Liver (tissue), 8 donors: ENCODE measurements at regions not wholly inside any gene's neighbourhood (a gene's known extent, or its start where the extent isn't known, plus 50 kb on each side); places are given as distances from the start of the nearest gene placed in this dataset.

ENCODE experiments used
- DNase-seq: peaks from one replicate; pipeline ENCODE4 v3.0.0-alpha.2; 2017; ENCODE audit warnings: low spot score
- H3K27ac ChIP-seq, 2 donors: one replicate each; pipeline ENCODE4 v1.7.0; 2013; ENCODE audit warnings: inconsistent platforms in 2 of 2, low read length in 2 of 2, control low read depth in 1 of 2, low read depth in 1 of 2, mild to moderate bottlenecking in 1 of 2
- H3K27me3 ChIP-seq, 4 donors: one replicate each; pipeline versions ENCODE4 v1.6.1 to v1.7.0; 2013; ENCODE audit warnings: low read length in 3 of 4, inconsistent platforms in 1 of 4, mild to moderate bottlenecking in 1 of 4, moderate library complexity in 1 of 4; ENCODE audit not compliant: control insufficient read depth in 4 of 4, insufficient read depth in 4 of 4
- H3K36me3 ChIP-seq, 4 donors: one replicate each; pipeline versions ENCODE4 v1.6.1 to v1.7.0; 2013; ENCODE audit warnings: low read length in 3 of 4, mild to moderate bottlenecking in 3 of 4, low read depth in 1 of 4, moderate library complexity in 1 of 4; ENCODE audit not compliant: control insufficient read depth in 4 of 4, insufficient read depth in 3 of 4
- H3K4me1 ChIP-seq, 4 donors: one replicate each; pipeline versions ENCODE4 v1.6.1 to v1.7.0; 2013; ENCODE audit warnings: low read length in 3 of 4, mild to moderate bottlenecking in 3 of 4, moderate library complexity in 1 of 4; ENCODE audit not compliant: control insufficient read depth in 4 of 4, insufficient read depth in 4 of 4
- H3K4me3 ChIP-seq, 3 donors: one replicate each; pipeline versions ENCODE4 v1.6.1 to v1.7.0; 2013; ENCODE audit warnings: low read length in 3 of 3, control low read depth in 1 of 3, low read depth in 1 of 3, mild to moderate bottlenecking in 1 of 3
- H3K9ac ChIP-seq, 2 donors: one replicate each; pipeline ENCODE4 v1.7.0; 2013; ENCODE audit warnings: low read length in 2 of 2, mild to moderate bottlenecking in 2 of 2, moderate library complexity in 2 of 2, control low read depth in 1 of 2, low read depth in 1 of 2
- H3K9me3 ChIP-seq, 4 donors: one replicate each; pipeline versions ENCODE4 v1.6.1 to v1.7.0; 2013; ENCODE audit warnings: low read length in 3 of 4; ENCODE audit not compliant: control insufficient read depth in 4 of 4
- EGR1 ChIP-seq, 2 donors: IDR thresholded peaks; 2 replicates each; pipeline ENCODE4 v1.6.1; 2016 to 2018; ENCODE audit warnings: antibody characterized with exemption in 2 of 2, low read depth in 2 of 2
- FOXA1 ChIP-seq: IDR thresholded peaks from 2 replicates; pipeline ENCODE4 v1.6.1; 2016; ENCODE audit warnings: antibody characterized with exemption
- FOXA2 ChIP-seq: IDR thresholded peaks from 2 replicates; pipeline ENCODE4 v1.6.1; 2016; ENCODE audit warnings: antibody characterized with exemption
- HNF4A ChIP-seq, 2 donors: conservative IDR thresholded peaks; 2 replicates each; pipeline ENCODE4 v1.6.1; 2016; ENCODE audit warnings: antibody characterized with exemption in 2 of 2, mild to moderate bottlenecking in 2 of 2
- HNF4G ChIP-seq: IDR thresholded peaks from 2 replicates; pipeline ENCODE4 v1.6.1; 2016; ENCODE audit warnings: antibody characterized with exemption
- JUND ChIP-seq, 2 donors: IDR thresholded peaks; 2 replicates each; pipeline ENCODE4 v1.6.1; 2016; ENCODE audit warnings: antibody characterized with exemption in 2 of 2
- MAX ChIP-seq: IDR thresholded peaks from 2 replicates; pipeline ENCODE4 v1.6.1; 2016; ENCODE audit warnings: antibody characterized with exemption
- NR2F2 ChIP-seq: IDR thresholded peaks from 2 replicates; pipeline ENCODE4 v1.6.1; 2016; ENCODE audit warnings: antibody characterized with exemption
- RAD21 ChIP-seq, 2 donors: IDR thresholded peaks; 2 replicates each; pipeline ENCODE4 v1.6.1; 2016; ENCODE audit warnings: antibody characterized with exemption in 2 of 2, mild to moderate bottlenecking in 2 of 2
- SP1 ChIP-seq: IDR thresholded peaks from 2 replicates; pipeline ENCODE4 v1.6.1; 2018; ENCODE audit warnings: antibody characterized with exemption, mild to moderate bottlenecking
- YY1 ChIP-seq: IDR thresholded peaks from 2 replicates; pipeline ENCODE4 v1.6.1; 2016; ENCODE audit warnings: antibody characterized with exemption, mild to moderate bottlenecking
- WGBS: extraction: QIAGEN DNeasy Blood & Tissue Kit; methylation state at CpG from one replicate; pipeline ENCODE4 v1.1.7; 2013; 5-methylcytosine and 5-hydroxymethylcytosine counted together
- TF ChIP-seq, protein P1 (sequence below): IDR thresholded peaks from 2 replicates; pipeline ENCODE4 v1.6.1; 2016; ENCODE audit warnings: antibody characterized with exemption, mild to moderate bottlenecking
- TF ChIP-seq, protein P2 (sequence below): IDR thresholded peaks from 2 replicates; pipeline ENCODE4 v1.6.1; 2016; ENCODE audit warnings: antibody characterized with exemption
- TF ChIP-seq, protein P3 (sequence below): fragments of 150-350 bp; IDR thresholded peaks from 2 replicates; pipeline ENCODE4 v1.5.1; 2017; ENCODE audit warnings: improper control_type of control experiment, low read depth, low read length; ENCODE audit not compliant: missing input control
- donor health status: healthy.
- donor health status: healthy.
- donor health status: healthy.
- donor health status: healthy.
- donor health status: healthy.

- Histone ChIP-seq H3K27me3 (no peaks in the 10 kb centered on the region), H3K9ac (no peak overlapping the region), H3K4me3 (no peak overlapping the region), H3K36me3 (no peaks in the 10 kb centered on the region), H3K27ac (no peak overlapping the region), H3K4me1 (no peaks in the 10 kb centered on the region), H3K9me3 (peaks cover 3 to 18% (median 8%) of the 10 kb centered on the region in 4 donors)
- TF ChIP-seq FOXA1 = no peak
- TF ChIP-seq FOXA2 = no peak
- TF ChIP-seq SP1 = no peak
- no peak for TF ChIP-seq RAD21 (IDR thresholded peaks at IDR 0.05)
- TF ChIP-seq, protein P1, sequence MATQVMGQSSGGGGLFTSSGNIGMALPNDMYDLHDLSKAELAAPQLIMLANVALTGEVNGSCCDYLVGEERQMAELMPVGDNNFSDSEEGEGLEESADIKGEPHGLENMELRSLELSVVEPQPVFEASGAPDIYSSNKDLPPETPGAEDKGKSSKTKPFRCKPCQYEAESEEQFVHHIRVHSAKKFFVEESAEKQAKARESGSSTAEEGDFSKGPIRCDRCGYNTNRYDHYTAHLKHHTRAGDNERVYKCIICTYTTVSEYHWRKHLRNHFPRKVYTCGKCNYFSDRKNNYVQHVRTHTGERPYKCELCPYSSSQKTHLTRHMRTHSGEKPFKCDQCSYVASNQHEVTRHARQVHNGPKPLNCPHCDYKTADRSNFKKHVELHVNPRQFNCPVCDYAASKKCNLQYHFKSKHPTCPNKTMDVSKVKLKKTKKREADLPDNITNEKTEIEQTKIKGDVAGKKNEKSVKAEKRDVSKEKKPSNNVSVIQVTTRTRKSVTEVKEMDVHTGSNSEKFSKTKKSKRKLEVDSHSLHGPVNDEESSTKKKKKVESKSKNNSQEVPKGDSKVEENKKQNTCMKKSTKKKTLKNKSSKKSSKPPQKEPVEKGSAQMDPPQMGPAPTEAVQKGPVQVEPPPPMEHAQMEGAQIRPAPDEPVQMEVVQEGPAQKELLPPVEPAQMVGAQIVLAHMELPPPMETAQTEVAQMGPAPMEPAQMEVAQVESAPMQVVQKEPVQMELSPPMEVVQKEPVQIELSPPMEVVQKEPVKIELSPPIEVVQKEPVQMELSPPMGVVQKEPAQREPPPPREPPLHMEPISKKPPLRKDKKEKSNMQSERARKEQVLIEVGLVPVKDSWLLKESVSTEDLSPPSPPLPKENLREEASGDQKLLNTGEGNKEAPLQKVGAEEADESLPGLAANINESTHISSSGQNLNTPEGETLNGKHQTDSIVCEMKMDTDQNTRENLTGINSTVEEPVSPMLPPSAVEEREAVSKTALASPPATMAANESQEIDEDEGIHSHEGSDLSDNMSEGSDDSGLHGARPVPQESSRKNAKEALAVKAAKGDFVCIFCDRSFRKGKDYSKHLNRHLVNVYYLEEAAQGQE = no peak
- no peak for TF ChIP-seq NR2F2
- no peak for TF ChIP-seq HNF4A (conservative IDR thresholded peaks at IDR 0.05)
- TF ChIP-seq, protein P2, sequence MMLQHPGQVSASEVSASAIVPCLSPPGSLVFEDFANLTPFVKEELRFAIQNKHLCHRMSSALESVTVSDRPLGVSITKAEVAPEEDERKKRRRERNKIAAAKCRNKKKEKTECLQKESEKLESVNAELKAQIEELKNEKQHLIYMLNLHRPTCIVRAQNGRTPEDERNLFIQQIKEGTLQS = no peak
- TF ChIP-seq YY1 = no peak
- no peak for TF ChIP-seq JUND (IDR thresholded peaks at IDR 0.05)
- TF ChIP-seq EGR1 (IDR thresholded peaks at IDR 0.05; ENCODE audit: low read depth in 2 of 2) = no peak
- no peak for TF ChIP-seq MAX
- TF ChIP-seq, protein P3, sequence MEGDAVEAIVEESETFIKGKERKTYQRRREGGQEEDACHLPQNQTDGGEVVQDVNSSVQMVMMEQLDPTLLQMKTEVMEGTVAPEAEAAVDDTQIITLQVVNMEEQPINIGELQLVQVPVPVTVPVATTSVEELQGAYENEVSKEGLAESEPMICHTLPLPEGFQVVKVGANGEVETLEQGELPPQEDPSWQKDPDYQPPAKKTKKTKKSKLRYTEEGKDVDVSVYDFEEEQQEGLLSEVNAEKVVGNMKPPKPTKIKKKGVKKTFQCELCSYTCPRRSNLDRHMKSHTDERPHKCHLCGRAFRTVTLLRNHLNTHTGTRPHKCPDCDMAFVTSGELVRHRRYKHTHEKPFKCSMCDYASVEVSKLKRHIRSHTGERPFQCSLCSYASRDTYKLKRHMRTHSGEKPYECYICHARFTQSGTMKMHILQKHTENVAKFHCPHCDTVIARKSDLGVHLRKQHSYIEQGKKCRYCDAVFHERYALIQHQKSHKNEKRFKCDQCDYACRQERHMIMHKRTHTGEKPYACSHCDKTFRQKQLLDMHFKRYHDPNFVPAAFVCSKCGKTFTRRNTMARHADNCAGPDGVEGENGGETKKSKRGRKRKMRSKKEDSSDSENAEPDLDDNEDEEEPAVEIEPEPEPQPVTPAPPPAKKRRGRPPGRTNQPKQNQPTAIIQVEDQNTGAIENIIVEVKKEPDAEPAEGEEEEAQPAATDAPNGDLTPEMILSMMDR = no peak
- no peak for TF ChIP-seq HNF4G
- no peak for DNase-seq
- 68% methylated on average over 2 of the region's 2 CpGs for WGBS
Observed at GRCh38 chr3:159488602-159489001, 500.0 kb upstream of the IL12A start.

DNA sequence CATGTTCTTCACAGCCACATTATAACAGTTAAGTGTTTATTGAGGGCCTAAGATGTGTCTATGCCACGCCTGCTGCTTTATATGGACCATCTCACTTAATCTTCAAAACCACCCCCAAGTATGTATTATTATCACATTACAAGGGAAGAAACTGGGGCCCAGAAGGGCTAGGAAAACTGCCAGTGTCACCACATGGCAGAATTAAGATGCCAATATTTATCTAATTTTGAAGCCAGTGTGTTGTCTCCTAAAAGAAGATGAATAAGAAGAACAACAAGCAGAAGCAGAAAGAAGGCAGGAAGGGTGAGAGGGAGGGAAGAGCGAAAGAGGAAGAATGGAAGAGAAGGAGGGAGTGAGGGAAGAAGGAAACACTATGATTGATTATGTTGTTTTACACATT, 491.3 kb upstream of the IL12A start:
- Histone ChIP-seq H3K27ac (no peak overlapping the region), H3K9me3 (no peaks in the 10 kb centered on the region), H3K4me1 (no peaks in the 10 kb centered on the region), H3K27me3 (no peaks in the 10 kb centered on the region), H3K36me3 (no peaks in the 10 kb centered on the region), H3K4me3 (no peak overlapping the region), H3K9ac (no peak overlapping the region)
- TF ChIP-seq, protein P1 = no peak
- TF ChIP-seq MAX = no peak
- no peak for DNase-seq
- 56% methylated on average over 2 of the region's 2 CpGs for WGBS
